ENCODE measurements at regions not wholly inside any gene's neighbourhood (a gene's known extent, or its start where the extent isn't known, plus 50 kb on each side); places are given as distances from the start of the nearest gene placed in this dataset.

DNA sequence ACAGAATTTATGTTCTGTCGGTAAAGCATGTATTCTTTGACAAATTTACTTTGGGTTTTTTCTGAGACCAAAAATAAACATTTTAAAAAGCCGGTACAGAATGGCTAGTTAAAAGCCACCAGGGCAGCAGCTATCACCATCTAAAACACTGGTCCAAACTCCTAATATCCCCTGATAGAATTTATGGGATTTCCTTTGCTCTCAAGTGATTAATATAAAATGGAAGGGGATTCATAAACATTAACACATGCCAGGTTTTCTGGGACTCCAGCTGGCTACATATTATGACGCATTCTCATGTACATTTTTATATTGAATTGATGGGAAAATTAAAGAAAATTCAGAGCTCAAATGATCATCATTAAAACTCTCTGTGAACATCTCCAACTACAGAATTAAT lies 640.8 kb downstream of the C12orf50 start:
- no peak overlapping the region for H3K23ac ChIP-seq (ENCODE audit: low read length in 2 of 2)
- no peak overlapping the region for H4K8ac ChIP-seq (ENCODE audit: low read length)
- H3K9me3 ChIP-seq (ENCODE audit: control insufficient read depth, low read length): no peaks in the 10 kb centered on the region
- H2AK5ac ChIP-seq (ENCODE audit: low read length, severe bottlenecking): no peak overlapping the region
- no peak overlapping the region for H3K9ac ChIP-seq (ENCODE audit: low read length)
- no peak overlapping the region for H3K27ac ChIP-seq (ENCODE audit: low read length, poor library complexity, severe bottlenecking)
- no peak overlapping the region for H2BK12ac ChIP-seq (ENCODE audit: low read length in 2 of 2)
- H3K4ac ChIP-seq (ENCODE audit: low read depth in 1 of 2, low read length in 2 of 2): no peak overlapping the region
- H4K91ac ChIP-seq (ENCODE audit: low read length): no peak overlapping the region
- H3K18ac ChIP-seq (ENCODE audit: low read depth in 1 of 2, low read length in 2 of 2): no peak overlapping the region
- no peak overlapping the region for H3K4me2 ChIP-seq (ENCODE audit: low read length, poor library complexity, severe bottlenecking)
- no peak overlapping the region for H3K4me3 ChIP-seq (ENCODE audit: insufficient read depth in 1 of 2, low read depth in 1 of 2, low read length in 2 of 2)
- no peak for DNase-seq
- H2AFZ ChIP-seq (ENCODE audit: low read depth, low read length): no peak overlapping the region
- no peak overlapping the region for H3K14ac ChIP-seq (ENCODE audit: low read length in 2 of 2)
- H3K27me3 ChIP-seq (ENCODE audit: control insufficient read depth in 1 of 2, insufficient read depth in 1 of 2, low read length in 2 of 2): no peaks in the 10 kb centered on the region
- no peak overlapping the region for H2BK15ac ChIP-seq (ENCODE audit: low read depth, poor library complexity, severe bottlenecking)
- no peak overlapping the region for H2BK120ac ChIP-seq (ENCODE audit: low read depth, low read length)
- WGBS: no CpG with 5 or more reads among the region's 3 CpGs
- H2BK5ac ChIP-seq (ENCODE audit: low read depth, low read length, poor library complexity, severe bottlenecking): no peak overlapping the region
- H3K36me3 ChIP-seq (ENCODE audit: control insufficient read depth in 1 of 2, insufficient read depth in 2 of 2, low read depth in 1 of 2, low read length in 2 of 2): no peaks in the 10 kb centered on the region
- H3K4me1 ChIP-seq (ENCODE audit: control insufficient read depth, insufficient read depth, low read depth, low read length): no peaks in the 10 kb centered on the region
- H3K79me1 ChIP-seq (replicated peaks; ENCODE audit: low read length, poor library complexity, severe bottlenecking): no peaks in the 10 kb centered on the region

DNA sequence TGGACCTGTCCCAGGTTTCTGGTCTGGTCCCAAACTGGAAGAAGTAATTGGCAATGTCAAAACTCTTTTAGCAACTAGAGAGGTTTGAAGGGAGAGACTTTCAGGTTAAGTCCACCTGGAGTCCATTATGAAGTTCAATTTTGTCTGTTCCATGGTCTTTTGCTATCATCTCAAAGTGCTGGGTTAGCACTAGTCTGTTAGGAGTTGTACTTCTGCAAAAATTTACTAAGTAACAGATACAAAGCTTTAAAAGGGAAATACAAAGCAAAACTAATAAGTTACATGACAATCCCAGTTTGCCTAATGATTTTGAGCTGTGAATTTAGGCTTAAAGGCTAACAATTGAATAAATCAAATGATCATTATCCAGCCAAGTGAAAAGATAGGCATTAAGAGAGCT lies 643.9 kb downstream of the C12orf50 start:
- H3K4ac ChIP-seq (ENCODE audit: low read depth in 1 of 2, low read length in 2 of 2): no peak overlapping the region
- H3K9me3 ChIP-seq (ENCODE audit: control insufficient read depth, low read length): no peaks in the 10 kb centered on the region
- H2BK5ac ChIP-seq (ENCODE audit: low read depth, low read length, poor library complexity, severe bottlenecking): no peak overlapping the region
- H2BK15ac ChIP-seq (ENCODE audit: low read depth, poor library complexity, severe bottlenecking): no peak overlapping the region
- H3K27ac ChIP-seq (ENCODE audit: low read length, poor library complexity, severe bottlenecking): no peak overlapping the region
- no peak overlapping the region for H2BK120ac ChIP-seq (ENCODE audit: low read depth, low read length)
- no peak overlapping the region for H2AK5ac ChIP-seq (ENCODE audit: low read length, severe bottlenecking)
- H3K4me3 ChIP-seq (ENCODE audit: insufficient read depth in 1 of 2, low read depth in 1 of 2, low read length in 2 of 2): no peak overlapping the region
- H3K14ac ChIP-seq (ENCODE audit: low read length in 2 of 2): no peak overlapping the region
- no peak for DNase-seq
- H3K27me3 ChIP-seq (ENCODE audit: control insufficient read depth in 1 of 2, insufficient read depth in 1 of 2, low read length in 2 of 2): no peaks in the 10 kb centered on the region
- H3K4me1 ChIP-seq (ENCODE audit: control insufficient read depth, insufficient read depth, low read depth, low read length): no peaks in the 10 kb centered on the region
- H2BK12ac ChIP-seq (ENCODE audit: low read length in 2 of 2): no peak overlapping the region
- no peaks in the 10 kb centered on the region for H3K36me3 ChIP-seq (ENCODE audit: control insufficient read depth in 1 of 2, insufficient read depth in 2 of 2, low read depth in 1 of 2, low read length in 2 of 2)
- H3K18ac ChIP-seq (ENCODE audit: low read depth in 1 of 2, low read length in 2 of 2): no peak overlapping the region
- H4K91ac ChIP-seq (ENCODE audit: low read length): no peak overlapping the region
- no peak overlapping the region for H4K8ac ChIP-seq (ENCODE audit: low read length)
- H2AFZ ChIP-seq (ENCODE audit: low read depth, low read length): no peak overlapping the region
- H3K9ac ChIP-seq (ENCODE audit: low read length): no peak overlapping the region
- no peak overlapping the region for H3K4me2 ChIP-seq (ENCODE audit: low read length, poor library complexity, severe bottlenecking)
- H3K79me1 ChIP-seq (replicated peaks; ENCODE audit: low read length, poor library complexity, severe bottlenecking): no peaks in the 10 kb centered on the region
- H3K23ac ChIP-seq (ENCODE audit: low read length in 2 of 2): no peak overlapping the region

DNA sequence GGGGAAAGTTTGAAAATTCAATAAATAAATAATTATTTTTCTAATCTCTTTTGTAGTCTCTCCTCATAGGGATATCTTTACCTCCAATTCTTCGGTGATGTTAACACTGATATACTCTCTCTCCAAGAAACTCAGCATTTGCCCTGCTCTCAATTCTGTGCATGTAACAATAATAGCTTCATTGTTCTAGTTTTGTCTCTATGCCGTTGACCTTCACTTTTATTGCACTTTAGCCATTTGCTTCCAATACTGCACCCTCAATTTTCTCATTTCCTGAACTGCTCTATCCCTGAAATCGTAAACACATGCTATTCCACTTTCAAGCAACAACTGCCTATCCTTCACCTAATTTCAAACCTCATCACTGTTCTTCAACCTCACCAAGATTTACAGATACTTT lies 645.0 kb downstream of the C12orf50 start:
- Histone ChIP-seq H2AFZ (ENCODE audit: low read depth, low read length) (no peak overlapping the region), H2BK5ac (ENCODE audit: low read depth, low read length, poor library complexity, severe bottlenecking) (no peak overlapping the region), H3K27ac (ENCODE audit: low read length, poor library complexity, severe bottlenecking) (no peak overlapping the region), H2BK15ac (ENCODE audit: low read depth, poor library complexity, severe bottlenecking) (no peak overlapping the region), H2BK12ac (ENCODE audit: low read length in 2 of 2) (no peak overlapping the region), H3K4me3 (ENCODE audit: insufficient read depth in 1 of 2, low read depth in 1 of 2, low read length in 2 of 2) (no peak overlapping the region), H3K4me2 (ENCODE audit: low read length, poor library complexity, severe bottlenecking) (no peak overlapping the region), H2AK5ac (ENCODE audit: low read length, severe bottlenecking) (no peak overlapping the region), H3K27me3 (ENCODE audit: control insufficient read depth in 1 of 2, insufficient read depth in 1 of 2, low read length in 2 of 2) (no peaks in the 10 kb centered on the region), H3K14ac (ENCODE audit: low read length in 2 of 2) (no peak overlapping the region), H4K8ac (ENCODE audit: low read length) (no peak overlapping the region), H3K79me1 (replicated peaks; ENCODE audit: low read length, poor library complexity, severe bottlenecking) (no peaks in the 10 kb centered on the region), H3K18ac (ENCODE audit: low read depth in 1 of 2, low read length in 2 of 2) (no peak overlapping the region), H3K36me3 (ENCODE audit: control insufficient read depth in 1 of 2, insufficient read depth in 2 of 2, low read depth in 1 of 2, low read length in 2 of 2) (no peaks in the 10 kb centered on the region), H2BK120ac (ENCODE audit: low read depth, low read length) (no peak overlapping the region), H3K9me3 (ENCODE audit: control insufficient read depth, low read length) (no peaks in the 10 kb centered on the region), H3K4me1 (ENCODE audit: control insufficient read depth, insufficient read depth, low read depth, low read length) (no peaks in the 10 kb centered on the region), H3K4ac (ENCODE audit: low read depth in 1 of 2, low read length in 2 of 2) (no peak overlapping the region), H4K91ac (ENCODE audit: low read length) (no peak overlapping the region), H3K9ac (ENCODE audit: low read length) (no peak overlapping the region), H3K23ac (ENCODE audit: low read length in 2 of 2) (no peak overlapping the region)
- DNase-seq: no peak
- WGBS: 65% methylated on average over 3 of the region's 3 CpGs

DNA sequence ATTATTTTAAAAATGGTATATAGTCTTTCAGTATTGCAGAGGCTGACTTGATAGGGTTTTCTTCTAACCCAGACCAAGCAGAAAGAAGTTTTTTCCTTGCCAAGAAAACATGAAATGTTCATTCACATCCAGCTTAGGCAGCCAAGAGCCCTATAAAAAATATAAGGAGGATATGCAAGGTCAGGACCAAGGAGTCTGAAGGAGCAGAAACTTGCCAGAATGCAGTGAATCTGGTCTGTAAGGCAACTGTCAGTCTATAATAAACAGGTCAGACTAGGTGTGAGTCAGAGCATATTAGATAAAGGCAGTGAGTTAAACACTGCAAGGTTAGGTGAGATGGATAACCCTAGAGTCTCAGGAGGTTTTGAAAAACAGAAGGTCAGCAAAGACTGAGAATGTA lies 645.5 kb downstream of the C12orf50 start:
- Histone ChIP-seq H3K4me3 (ENCODE audit: insufficient read depth in 1 of 2, low read depth in 1 of 2, low read length in 2 of 2) (no peak overlapping the region), H3K27me3 (ENCODE audit: control insufficient read depth in 1 of 2, insufficient read depth in 1 of 2, low read length in 2 of 2) (no peaks in the 10 kb centered on the region), H3K4ac (ENCODE audit: low read depth in 1 of 2, low read length in 2 of 2) (no peak overlapping the region), H4K91ac (ENCODE audit: low read length) (no peak overlapping the region), H3K4me1 (ENCODE audit: control insufficient read depth, insufficient read depth, low read depth, low read length) (no peaks in the 10 kb centered on the region), H2AFZ (ENCODE audit: low read depth, low read length) (no peak overlapping the region), H2BK120ac (ENCODE audit: low read depth, low read length) (no peak overlapping the region), H3K36me3 (ENCODE audit: control insufficient read depth in 1 of 2, insufficient read depth in 2 of 2, low read depth in 1 of 2, low read length in 2 of 2) (no peaks in the 10 kb centered on the region), H4K8ac (ENCODE audit: low read length) (no peak overlapping the region), H3K23ac (ENCODE audit: low read length in 2 of 2) (no peak overlapping the region), H3K9me3 (ENCODE audit: control insufficient read depth, low read length) (no peaks in the 10 kb centered on the region), H2AK5ac (ENCODE audit: low read length, severe bottlenecking) (no peak overlapping the region), H3K4me2 (ENCODE audit: low read length, poor library complexity, severe bottlenecking) (no peak overlapping the region), H3K9ac (ENCODE audit: low read length) (no peak overlapping the region), H3K79me1 (replicated peaks; ENCODE audit: low read length, poor library complexity, severe bottlenecking) (no peaks in the 10 kb centered on the region), H3K14ac (ENCODE audit: low read length in 2 of 2) (no peak overlapping the region), H2BK12ac (ENCODE audit: low read length in 2 of 2) (no peak overlapping the region), H2BK15ac (ENCODE audit: low read depth, poor library complexity, severe bottlenecking) (no peak overlapping the region), H2BK5ac (ENCODE audit: low read depth, low read length, poor library complexity, severe bottlenecking) (no peak overlapping the region), H3K27ac (ENCODE audit: low read length, poor library complexity, severe bottlenecking) (no peak overlapping the region), H3K18ac (ENCODE audit: low read depth in 1 of 2, low read length in 2 of 2) (no peak overlapping the region)
- DNase-seq: no peak

Data from mesenchymal stem cell (in vitro differentiated cells and primary cell).